Neural crest cell (in vitro differentiated cells): ENCODE measurements at regions not wholly inside any gene's neighbourhood (a gene's known extent, or its start where the extent isn't known, plus 50 kb on each side); places are given as distances from the start of the nearest gene placed in this dataset.

Experiments
- DNase-seq: peaks from one replicate; pipeline ENCODE4 v3.0.0; 2021; ENCODE audit warnings: low read depth, mixed read lengths, low spot score
- H3K27ac Mint-ChIP-seq: one replicate; pipeline ENCODE4 v1.8.0; 2021; ENCODE audit warnings: mild to moderate bottlenecking, mixed read lengths; ENCODE audit not compliant: unreplicated experiment
- H3K27me3 Mint-ChIP-seq: 2 replicates; pipeline ENCODE4 v1.8.0; 2021; ENCODE audit warnings: low read depth, mild to moderate bottlenecking, mixed read lengths
- H3K36me3 Mint-ChIP-seq: 2 replicates; pipeline ENCODE4 v1.8.0; 2021; ENCODE audit warnings: low read depth, mild to moderate bottlenecking, mixed read lengths
- H3K4me1 Mint-ChIP-seq: 2 replicates; pipeline ENCODE4 v1.8.0; 2021; ENCODE audit warnings: mixed read lengths
- H3K4me3 Mint-ChIP-seq: one replicate; pipeline ENCODE4 v1.8.0; 2021; ENCODE audit warnings: mild to moderate bottlenecking, mixed read lengths
- H3K9me3 Mint-ChIP-seq: 2 replicates; pipeline ENCODE4 v1.8.0; 2021; ENCODE audit warnings: mixed read lengths
- TF ChIP-seq, protein P1 (sequence below): fragments of 200-600 bp; sonication (generic); conservative IDR thresholded peaks from 2 replicates; pipeline ENCODE4 v1.5.0; 2021; ENCODE audit warnings: antibody characterized with exemption, mild to moderate bottlenecking

DNA sequence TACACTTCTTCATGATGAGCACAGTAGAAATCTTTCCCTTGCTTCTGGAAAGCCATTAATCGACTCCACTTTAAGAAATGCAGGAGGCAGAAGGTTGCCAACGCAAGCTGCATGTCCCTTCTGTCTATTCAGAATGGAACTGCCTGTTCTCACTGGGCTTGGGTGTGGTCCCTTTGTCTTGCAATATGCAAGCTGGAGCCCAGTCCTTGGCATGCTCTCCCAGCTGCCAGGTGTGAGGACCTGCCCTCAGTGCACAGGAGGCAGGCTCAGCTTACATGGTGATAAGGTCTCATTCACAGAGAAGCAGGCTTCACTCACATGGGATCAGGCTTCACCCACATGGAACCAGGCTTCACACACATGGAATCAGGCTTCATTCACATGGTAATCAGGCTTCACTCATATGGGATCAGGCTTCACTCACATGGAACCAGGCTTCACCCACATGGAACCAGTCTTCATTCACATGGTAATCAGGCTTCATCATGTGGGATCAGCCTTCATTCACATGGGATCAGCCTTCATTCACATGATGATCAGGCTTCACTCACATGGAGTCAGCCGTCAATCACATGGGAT, 59.2 kb upstream of the USP47 start:
- H3K9me3 Mint-ChIP-seq, result no peaks in the 10 kb centered on the region
- no peaks in the 10 kb centered on the region for H3K36me3 Mint-ChIP-seq
- DNase-seq, result no peak
- TF ChIP-seq, protein P1, sequence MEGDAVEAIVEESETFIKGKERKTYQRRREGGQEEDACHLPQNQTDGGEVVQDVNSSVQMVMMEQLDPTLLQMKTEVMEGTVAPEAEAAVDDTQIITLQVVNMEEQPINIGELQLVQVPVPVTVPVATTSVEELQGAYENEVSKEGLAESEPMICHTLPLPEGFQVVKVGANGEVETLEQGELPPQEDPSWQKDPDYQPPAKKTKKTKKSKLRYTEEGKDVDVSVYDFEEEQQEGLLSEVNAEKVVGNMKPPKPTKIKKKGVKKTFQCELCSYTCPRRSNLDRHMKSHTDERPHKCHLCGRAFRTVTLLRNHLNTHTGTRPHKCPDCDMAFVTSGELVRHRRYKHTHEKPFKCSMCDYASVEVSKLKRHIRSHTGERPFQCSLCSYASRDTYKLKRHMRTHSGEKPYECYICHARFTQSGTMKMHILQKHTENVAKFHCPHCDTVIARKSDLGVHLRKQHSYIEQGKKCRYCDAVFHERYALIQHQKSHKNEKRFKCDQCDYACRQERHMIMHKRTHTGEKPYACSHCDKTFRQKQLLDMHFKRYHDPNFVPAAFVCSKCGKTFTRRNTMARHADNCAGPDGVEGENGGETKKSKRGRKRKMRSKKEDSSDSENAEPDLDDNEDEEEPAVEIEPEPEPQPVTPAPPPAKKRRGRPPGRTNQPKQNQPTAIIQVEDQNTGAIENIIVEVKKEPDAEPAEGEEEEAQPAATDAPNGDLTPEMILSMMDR, result no peak
- H3K27ac Mint-ChIP-seq, result no peak overlapping the region
- peaks cover under 1% of the 10 kb centered on the region for H3K4me1 Mint-ChIP-seq
- no peak overlapping the region for H3K4me3 Mint-ChIP-seq
- H3K27me3 Mint-ChIP-seq, result peaks cover 2% of the 10 kb centered on the region

- H3K27me3 Mint-ChIP-seq, result peaks cover 2% of the 10 kb centered on the region
- no peak overlapping the region for H3K4me3 Mint-ChIP-seq
- no peak overlapping the region for H3K27ac Mint-ChIP-seq
- no peaks in the 10 kb centered on the region for H3K36me3 Mint-ChIP-seq
- TF ChIP-seq, protein P1, result no peak
- H3K9me3 Mint-ChIP-seq, result no peaks in the 10 kb centered on the region
- DNase-seq, result no peak
- H3K4me1 Mint-ChIP-seq, result no peaks in the 10 kb centered on the region
Measured at GRCh38 chr11:11780858-11781257, 60.9 kb upstream of the USP47 start.

- Mint-ChIP-seq H3K27ac (no peak overlapping the region), H3K4me3 (no peak overlapping the region), H3K36me3 (no peaks in the 10 kb centered on the region), H3K9me3 (no peaks in the 10 kb centered on the region), H3K4me1 (no peaks in the 10 kb centered on the region), H3K27me3 (peaks cover 2% of the 10 kb centered on the region)
- TF ChIP-seq, protein P1, result no peak
- DNase-seq, result no peak
Measured at GRCh38 chr11:11779975-11780374, 61.8 kb upstream of the USP47 start.

GRCh38 chr11:11777897-11778296, 63.9 kb upstream of the USP47 start:
- Mint-ChIP-seq H3K4me3 (no peak overlapping the region), H3K36me3 (no peaks in the 10 kb centered on the region), H3K27me3 (peaks cover 2% of the 10 kb centered on the region), H3K4me1 (no peaks in the 10 kb centered on the region), H3K9me3 (no peaks in the 10 kb centered on the region), H3K27ac (no peak overlapping the region)
- no peak for DNase-seq
- TF ChIP-seq, protein P1, result no peak

GRCh38 chr11:11776714-11777113, 65.1 kb upstream of the USP47 start:
- TF ChIP-seq, protein P1, result no peak
- Mint-ChIP-seq H3K27me3 (peaks cover 2% of the 10 kb centered on the region), H3K27ac (no peak overlapping the region), H3K9me3 (no peaks in the 10 kb centered on the region), H3K4me3 (no peak overlapping the region), H3K4me1 (no peaks in the 10 kb centered on the region), H3K36me3 (no peaks in the 10 kb centered on the region)
- DNase-seq, result no peak
